GM19043 (cell line): ENCODE measurements at regions not wholly inside any gene's neighbourhood (a gene's known extent, or its start where the extent isn't known, plus 50 kb on each side); places are given as distances from the start of the nearest gene placed in this dataset.
"Not testable (repeated sequence)": the region's sequence is repeated elsewhere in the genome, so short reads cannot be mapped to it uniquely, and the experiment has no call there.

Experiments
- ATAC-seq: cut with Tn5 transposase; IDR thresholded peaks from one replicate; pipeline ENCODE4 v1.9.1; 2021; ENCODE audit warnings: low read depth; ENCODE audit not compliant: unreplicated experiment

DNA sequence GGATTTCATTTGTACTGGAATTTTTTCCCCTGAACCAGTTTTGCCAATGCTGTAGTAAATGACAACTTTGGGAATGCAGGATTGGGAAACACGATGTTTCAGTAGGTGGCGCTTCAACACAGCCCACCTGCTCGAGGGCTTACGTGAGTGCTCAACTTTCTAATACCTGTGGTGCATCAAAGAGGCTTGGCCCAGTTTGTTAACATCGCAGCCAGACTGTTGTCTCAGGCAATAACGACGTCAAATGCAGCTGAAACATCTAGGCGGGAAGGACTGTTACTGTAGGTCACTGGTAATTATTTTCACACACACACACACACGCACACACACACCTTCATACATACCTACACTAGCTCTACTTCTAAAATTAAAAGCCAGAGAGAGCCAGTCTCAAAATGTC, 815.5 kb upstream of the SLC35B3 start:
- no peak for ATAC-seq

DNA sequence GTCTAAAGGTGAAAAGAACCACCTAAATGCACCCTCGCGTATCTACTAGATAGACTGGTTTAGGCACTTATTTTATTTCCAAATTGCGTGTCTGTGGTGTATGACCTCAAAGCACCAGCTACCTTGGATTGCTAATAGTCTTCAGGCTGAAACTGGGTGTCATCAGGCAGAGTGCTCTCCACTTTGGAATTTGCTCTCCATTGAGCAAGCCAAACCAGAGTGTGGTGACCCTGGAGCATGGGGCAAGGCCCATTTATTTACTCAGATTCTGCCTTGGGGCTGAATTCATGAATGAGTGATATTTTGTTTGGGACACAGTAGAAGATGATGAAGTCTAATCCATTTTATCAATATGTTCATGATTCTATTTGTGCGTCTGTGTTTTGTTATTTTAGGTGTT, 812.8 kb upstream of the SLC35B3 start:
- ATAC-seq, result no peak

DNA sequence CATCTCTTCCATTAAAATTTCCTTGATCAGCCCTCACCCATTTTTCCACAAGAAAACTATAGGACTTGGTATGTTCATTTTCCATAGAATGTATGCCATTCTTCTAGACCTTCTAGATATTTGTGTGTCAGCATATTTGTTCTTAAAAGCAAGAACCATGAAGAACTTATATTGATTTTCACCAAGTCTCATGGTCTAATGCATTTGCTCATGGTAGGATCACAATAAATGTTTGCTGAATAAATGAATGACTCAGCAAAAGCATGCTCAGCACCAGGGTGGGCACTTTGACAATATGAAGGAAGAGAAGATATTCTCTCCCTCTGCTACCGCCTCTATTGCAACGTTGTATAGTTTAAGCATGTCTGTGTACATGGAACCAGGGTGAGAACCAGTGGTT, 805.5 kb upstream of the SLC35B3 start:
- no peak for ATAC-seq

DNA sequence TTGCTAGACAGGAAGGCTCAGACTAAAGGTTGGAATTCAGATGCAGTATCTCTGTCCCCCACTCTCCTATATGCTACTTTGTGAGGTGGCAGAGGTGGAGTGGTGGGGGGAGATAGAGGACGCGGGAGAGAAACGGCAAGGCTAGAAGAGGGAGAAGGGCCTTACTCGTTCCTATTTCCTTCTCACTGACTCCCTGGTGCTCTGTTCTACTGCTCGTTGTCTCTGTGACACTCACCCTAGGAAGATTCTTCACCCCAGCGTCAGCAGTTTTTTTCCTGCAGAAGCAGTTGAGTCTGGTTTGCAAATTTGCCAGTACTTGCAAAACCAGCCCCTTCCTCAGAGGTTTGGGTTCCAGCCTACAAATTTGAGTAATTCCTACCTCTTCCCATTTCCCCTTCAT, 801.1 kb upstream of the SLC35B3 start:
- ATAC-seq, result no peak

DNA sequence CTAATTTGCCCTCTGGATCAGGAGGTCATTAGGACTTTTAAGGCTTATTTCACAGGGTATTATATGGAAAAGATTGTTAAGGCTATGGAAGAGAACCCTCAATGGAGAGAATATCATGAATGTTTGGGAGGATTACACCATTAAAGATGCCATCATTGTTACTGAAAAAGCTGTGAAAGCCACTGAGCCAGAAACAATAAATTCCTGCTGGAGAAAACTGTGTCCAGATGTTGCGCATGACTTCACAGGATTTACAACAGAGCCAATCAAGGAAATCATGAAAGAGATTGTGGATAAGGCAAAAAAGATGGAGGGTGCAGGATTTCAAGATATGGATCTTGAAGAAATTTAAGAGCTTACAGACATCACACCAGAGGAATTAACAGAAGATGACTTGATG, 798.3 kb upstream of the SLC35B3 start:
- no peak for ATAC-seq

DNA sequence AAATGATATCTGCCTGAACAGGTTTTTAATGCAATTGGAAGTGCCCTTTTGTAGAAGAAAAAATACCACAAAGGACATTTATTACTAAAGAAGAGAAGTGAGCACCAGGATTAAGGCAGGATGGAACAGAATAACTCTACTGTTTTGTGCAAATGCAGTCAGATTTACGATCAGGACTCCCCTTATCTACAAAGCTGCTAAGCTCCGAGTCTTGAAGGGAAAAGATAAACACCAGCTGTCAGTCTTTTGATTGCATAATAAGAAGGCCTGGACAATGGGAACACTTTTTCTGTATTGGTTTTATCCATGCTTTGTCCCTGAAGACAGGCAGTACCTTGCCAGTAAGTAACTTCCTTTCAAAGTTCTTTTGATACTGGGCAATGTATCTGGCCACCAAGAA, 797.9 kb upstream of the SLC35B3 start:
- no peak for ATAC-seq

DNA sequence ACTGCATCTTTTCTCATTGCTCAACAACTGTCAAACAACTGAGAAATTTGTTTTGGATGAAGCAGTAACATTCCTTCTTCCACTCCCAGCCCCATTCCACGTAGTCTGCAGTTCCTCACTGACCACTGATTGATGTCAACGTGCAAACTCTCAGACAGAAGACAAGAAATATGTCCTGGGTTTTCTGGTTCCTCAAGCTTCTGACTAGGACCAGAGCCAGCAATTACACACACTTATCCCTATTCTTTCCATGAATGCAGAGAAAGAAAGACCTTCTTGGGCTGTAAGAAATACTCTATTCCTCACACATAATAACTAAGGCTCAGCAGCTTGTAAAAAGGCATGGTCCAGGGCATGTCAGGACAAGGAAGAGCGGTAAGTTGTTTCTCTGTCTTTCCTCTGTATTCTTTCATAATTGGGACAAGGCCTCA, 790.1 kb upstream of the SLC35B3 start:
- no peak for ATAC-seq

DNA sequence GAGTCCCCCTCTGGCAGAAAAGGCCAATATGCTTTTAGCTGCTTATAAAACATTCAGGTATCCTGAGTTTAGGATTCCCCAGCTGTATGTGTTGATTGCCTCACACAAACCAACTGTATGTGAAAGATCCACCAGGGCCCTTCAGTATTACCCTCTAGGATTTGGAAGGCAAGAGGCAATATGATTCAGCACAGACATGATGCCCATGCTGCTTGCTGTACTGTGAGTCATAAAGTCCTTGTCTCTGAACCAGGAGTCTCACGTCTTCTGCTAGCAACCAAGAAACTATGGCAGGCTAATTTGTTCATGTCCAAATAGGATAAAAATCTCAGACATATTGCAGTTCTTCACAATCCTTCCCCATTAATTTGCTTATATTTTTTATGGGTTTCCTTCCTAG, 789.2 kb upstream of the SLC35B3 start:
- ATAC-seq, result no peak

DNA sequence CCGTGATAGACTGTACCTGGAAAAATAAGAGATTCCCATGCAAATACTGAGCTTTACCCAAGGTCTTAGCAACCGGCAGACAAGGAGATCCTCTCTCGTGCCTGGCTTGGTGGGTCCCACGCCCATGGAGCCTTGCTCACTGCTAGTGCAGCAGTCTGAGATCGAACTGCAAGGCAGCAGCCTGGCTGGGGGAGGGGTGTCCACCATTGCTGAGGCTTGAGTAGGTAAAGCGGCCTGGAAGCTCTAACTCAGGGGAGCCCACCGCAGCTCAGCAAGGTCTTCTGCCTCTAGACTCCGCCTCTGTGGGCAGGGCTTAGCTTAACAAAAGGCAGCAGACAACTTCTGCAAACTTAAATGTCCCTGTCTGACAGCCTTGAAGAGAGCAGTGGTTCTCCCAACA, 778.4 kb upstream of the SLC35B3 start:
- ATAC-seq, result not testable (repeated sequence)

DNA sequence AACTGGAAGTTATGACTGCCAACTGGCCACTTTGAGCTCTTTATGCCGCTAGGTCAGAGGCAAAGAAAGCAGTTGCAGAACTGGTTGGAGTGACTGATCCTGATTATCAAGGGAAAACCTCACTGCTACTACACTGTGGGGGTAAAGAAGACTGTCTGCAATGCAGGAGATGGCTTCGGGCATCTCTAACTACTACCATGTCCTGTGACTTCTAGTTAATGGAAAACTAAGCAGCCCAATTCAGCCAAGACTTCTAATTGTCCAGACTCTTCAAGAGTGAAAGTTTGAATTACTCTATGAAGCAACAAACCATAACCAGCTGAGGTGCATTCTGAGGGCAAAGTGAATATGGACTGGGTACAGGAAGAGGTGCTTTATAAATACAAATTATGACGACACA, 773.6 kb upstream of the SLC35B3 start:
- no peak for ATAC-seq

DNA sequence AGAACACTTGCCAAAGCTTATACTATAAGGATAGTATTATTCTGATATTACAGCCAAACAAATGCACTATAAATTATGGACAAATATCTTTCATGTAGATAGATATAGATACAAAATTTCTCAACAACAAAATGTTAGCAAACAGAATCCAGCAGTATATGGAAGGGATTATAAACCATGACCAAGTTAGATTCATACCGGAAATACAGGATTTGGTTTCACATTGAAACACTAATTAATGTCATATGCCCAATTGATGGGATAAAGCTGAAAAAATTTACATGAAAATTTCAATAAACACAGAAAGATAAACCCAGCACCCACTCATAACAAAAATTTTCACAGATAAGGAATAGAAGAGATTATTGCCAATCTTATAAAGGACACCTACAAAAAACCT, 770.3 kb upstream of the SLC35B3 start:
- no peak for ATAC-seq

DNA sequence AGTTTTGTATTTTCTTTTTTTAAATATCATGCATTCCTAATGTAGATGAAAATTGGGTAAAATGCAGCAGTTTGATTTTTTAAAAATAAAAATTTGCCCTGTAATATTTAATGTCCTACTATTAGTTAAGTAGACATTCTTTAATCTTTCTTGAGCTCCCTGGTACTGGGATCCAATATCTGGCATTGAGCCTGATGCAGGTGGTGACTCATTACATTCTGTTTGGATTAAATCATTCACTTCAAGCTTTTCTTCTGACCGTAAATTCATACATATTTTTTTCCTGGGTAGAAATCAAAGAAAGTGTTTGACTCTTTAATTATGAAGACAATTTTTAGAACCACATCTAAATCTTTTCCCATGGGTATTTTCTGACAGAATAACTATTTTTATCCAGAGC, 768.8 kb upstream of the SLC35B3 start:
- ATAC-seq, result no peak

DNA sequence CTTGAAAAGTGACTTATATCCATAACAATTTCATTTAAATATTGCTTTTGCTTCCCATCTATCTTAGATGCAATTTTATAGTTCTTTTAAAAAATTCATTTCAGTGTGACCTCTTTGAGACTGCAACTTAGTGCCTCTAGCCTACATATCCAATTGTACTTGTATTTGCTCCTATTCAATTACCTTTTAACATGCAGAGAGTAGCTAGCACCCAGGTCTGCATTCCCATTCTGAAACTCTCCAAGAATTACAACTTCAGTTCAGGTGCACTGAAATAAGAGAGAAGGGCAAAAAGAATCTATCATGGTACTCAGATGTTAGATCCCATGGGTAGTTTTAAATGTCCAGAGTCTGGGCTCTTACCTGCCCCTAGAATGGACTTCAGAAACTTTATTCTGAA, 765.4 kb upstream of the SLC35B3 start:
- ATAC-seq, result no peak

DNA sequence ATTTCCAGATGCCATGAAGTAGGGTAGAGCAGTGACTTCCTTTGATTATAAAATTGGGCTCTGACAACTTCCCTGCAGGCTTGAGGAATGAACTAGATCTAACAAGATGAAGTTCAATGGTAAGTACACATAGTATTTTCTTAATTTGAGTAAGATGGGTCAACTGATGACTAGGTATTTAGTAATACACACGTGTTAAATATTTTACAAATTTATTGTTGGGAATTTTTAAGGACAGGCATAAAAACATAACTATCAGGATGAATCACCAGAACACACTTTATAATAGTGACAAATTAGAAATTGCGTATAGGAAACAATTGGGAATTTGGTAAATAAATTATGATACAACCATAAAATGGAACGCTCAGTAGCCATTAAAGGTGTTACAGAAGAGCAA, 762.4 kb upstream of the SLC35B3 start:
- no peak for ATAC-seq

DNA sequence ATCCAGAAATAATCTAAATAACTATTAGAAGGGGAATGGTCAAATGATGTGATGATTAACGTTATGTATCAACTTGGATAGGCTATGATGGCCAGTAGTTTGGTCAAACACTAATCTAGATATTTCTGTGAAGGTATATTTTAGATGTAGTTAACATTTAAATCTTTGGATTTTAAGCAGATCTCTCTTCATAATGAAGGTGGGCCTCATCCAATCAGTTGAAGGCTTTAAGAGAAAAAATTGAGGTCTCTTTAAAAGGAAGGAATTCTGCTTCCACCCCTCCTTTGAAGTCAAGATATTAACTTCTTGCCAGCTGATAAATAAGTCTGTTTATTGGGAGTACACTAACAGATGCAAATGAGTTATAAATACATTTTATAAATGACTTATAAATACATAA, 760.0 kb upstream of the SLC35B3 start:
- ATAC-seq, result no peak

DNA sequence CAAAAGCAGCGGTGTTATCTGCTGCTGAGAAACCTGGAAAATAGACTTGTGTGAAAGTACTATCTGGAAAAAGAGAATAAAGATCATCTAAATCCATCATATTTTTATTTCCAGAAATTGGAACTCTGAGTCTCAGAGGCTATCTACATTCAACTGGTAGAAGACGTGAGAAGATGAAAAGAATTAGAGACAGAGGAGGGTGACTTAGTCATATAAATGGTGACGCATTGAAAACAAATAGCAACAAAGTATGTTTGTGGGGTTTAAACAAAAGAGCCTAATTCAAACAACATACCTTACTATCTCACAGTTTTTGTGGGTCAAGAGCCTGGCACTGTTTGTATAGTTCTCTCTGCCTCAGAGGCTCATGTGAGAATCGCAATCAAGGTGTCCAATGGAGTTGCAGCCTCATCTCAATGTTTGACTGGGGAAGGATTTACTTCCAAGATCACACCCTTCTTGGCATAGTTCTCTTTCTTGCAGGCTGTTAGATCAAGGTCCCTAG, 757.1 kb upstream of the SLC35B3 start:
- no peak for ATAC-seq

DNA sequence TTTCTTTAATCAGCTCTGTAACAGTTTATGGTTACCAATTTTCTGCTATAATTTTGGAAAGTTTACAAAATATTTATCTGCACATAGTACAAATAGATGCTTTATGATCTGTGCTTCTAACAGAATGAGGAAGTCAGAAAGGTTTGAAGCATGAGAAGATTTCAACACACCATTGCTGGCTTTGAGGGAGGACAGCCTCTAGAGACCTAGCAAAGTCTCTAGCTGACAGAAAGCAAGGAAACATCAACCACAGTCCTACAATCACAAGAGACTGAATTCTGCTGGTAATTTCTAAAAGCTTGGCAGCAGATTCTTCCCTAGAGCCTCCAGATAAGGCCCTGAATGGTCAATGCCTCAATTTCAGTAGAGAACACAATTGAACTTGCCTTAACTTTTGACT, 750.8 kb upstream of the SLC35B3 start:
- no peak for ATAC-seq

DNA sequence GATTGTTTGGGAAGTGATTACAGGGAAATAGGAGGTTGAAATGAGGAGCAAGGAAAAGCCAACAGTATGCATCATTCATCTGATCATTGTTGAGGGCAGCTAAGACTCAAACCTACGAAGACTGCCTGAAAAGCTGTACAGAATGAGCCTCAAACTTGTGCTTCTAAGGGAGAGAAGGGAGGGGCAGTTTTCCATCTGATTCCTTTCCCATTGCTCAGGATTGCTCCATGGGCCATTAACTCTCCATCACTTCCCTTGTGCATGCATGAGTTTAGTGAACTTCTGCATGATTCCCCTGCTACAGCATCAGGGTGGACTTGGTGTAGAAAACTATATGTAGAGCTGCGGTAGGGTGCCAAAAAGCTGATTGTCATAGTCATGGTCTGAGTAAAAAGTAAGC, 742.7 kb upstream of the SLC35B3 start:
- no peak for ATAC-seq

DNA sequence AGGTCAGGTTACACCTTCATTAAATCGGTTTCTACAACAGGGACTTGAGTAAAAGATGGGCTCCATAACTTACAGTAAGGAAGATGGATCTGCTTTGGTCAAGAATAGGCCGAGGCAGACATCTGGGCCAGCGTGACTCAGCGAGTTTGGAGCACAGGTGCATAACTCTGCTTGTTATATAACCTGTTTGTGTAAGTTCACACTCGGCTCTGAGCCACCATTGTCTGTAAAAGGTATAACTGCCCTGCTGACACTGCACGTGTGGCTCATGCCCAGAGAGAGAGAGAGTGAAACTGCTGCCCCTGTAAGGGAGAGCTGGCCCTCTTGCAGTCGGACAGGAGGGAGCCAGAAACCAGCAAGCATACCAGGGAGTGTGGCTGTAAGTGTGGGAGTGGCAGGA, 737.9 kb upstream of the SLC35B3 start:
- no peak for ATAC-seq

DNA sequence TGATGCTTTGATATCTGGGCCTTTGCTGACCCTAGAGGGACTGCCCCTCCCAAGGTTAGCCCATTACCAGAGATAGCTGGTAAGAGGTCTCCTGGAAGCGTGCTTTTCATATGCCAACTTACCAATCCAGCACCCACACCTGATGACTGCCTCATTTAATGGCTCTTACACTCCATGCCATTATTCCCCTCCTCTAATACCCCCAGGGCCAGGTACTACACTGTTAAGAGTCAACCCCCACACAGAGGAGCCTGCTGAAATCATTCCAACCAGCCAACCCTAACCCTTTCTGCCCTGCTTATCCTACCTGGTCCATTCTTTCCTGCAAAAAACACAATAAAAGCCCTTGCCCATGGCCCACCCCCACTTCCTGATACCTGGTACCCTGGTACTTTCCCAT, 736.8 kb upstream of the SLC35B3 start:
- no peak for ATAC-seq

DNA sequence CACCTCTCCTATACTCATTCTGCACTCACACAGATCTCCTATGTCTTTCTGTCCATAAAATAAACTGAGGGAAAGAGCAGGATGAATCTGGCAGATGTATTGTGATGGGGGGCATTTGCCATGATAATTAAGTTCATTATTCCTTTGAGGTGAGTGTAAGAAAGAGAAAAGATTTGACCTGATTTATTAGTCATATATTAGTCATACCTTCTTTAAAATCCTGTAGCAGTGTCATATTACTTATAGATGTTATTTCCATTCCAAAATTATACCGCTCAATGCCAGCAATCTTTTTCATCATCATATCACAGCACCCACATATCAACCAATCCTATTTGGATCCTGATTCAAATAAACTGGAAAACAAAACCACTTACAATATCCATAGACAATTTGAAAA, 733.3 kb upstream of the SLC35B3 start:
- ATAC-seq, result no peak

DNA sequence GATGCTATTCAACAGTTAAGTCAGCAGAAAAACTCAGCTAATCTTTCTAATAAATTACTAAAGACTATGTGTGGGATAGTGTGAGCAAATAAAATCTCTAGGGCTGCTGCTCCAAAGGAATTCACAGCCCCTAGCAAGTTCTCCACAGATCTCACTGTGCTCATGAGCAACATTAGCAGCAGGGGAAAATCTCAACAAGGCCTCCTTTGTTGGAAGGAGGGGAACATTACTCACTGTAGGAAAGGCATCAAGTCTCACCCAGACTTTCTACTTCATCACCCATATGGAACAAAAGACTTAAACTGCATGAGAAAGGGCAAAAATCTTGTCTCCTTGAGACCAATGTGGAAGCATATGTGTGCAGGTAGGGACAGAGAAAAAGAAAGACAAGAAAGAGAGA, 726.4 kb upstream of the SLC35B3 start:
- ATAC-seq, result no peak

DNA sequence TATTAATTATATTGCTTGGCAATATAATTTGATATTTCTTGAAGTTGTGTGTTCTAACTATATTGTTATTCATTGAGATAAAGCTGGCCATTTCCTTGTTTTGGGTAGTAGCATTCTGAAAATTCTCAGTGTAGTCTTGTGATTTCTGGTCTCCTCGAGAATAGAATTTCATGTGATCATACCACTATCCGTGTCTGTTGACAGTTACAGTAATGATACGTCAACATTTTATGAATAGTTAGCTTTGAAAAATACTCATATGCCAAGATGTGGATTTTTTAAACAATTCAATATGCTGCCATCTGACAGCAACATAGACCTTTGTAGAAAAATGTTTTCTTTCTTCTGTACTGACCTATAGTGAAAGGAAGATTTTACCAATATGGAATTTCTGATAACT, 723.7 kb upstream of the SLC35B3 start:
- ATAC-seq, result no peak

DNA sequence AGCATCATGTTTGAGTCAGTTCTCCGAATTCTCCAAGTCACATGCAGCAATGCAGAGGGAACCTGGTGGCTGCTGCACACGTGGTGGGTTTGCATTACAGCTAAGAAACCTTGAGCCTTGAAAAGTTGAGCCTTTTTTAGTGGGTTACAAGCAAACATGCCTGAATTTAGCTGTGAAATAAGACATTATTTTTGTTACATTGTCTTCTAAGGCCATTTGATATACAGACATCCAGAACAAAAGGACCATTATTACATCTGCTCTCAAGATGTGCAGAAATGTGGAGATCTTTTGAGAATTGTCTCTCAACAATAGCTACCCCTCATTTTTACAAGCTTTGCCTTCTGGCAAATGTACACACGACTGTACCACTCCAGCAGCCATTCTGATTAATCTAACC, 720.5 kb upstream of the SLC35B3 start:
- ATAC-seq, result no peak
